ENCODE measurements at regions not wholly inside any gene's neighbourhood (a gene's known extent, or its start where the extent isn't known, plus 50 kb on each side); places are given as distances from the start of the nearest gene placed in this dataset.

DNA sequence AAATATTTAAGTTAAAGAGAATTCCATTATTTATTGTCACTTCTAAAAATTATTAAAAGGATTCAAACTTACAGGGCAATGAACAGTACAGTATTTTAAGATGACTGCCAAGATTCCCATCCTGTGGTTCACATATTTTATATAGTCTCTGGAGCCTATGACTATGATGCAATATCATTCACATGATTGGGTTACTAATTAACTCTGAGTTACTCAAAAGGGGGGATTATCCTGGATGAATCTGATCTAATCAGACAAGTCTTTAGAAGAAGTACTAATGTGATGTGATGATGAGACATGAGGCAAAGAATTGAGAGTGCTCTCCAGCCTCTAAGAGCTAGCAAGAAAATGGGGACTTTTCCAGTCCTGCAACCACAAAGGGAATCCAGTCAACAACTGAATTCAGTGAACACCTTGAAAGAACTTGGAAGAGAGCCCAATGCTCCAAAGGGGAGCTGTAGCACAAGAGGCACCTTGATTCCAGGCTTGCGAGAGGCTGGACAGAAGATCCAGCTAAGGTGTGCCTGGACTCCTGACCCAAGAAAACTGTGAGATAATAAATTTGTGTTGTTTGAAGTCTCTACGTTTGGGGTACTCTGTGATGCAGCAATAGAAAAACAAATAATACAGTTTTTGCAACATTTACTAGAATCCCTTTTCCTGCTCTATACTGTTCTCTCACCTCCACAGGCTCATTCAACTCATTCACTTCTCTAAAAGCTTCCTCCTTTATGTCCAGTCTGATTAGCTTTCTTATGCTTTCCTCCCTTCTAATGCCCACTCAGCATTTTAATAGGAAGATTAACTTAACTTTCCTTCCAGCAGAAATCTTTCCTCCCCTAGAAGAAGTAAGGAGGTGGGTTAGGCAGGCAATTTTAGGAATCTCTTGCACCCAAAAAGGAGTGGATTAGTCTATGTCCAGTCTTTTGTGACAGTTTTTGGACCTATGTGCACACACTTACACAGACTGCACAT, 133.8 kb upstream of the LCORL start:
- no peak for TF ChIP-seq CTCF (IDR thresholded peaks at IDR 0.05 in 8 of 11, conservative IDR thresholded peaks at IDR 0.05 in 3 of 11)
- no peak for TF ChIP-seq POLR2AphosphoS5 (IDR thresholded peaks at IDR 0.05)
